ENCODE measurements at regions not wholly inside any gene's neighbourhood (a gene's known extent, or its start where the extent isn't known, plus 50 kb on each side); places are given as distances from the start of the nearest gene placed in this dataset.

DNA sequence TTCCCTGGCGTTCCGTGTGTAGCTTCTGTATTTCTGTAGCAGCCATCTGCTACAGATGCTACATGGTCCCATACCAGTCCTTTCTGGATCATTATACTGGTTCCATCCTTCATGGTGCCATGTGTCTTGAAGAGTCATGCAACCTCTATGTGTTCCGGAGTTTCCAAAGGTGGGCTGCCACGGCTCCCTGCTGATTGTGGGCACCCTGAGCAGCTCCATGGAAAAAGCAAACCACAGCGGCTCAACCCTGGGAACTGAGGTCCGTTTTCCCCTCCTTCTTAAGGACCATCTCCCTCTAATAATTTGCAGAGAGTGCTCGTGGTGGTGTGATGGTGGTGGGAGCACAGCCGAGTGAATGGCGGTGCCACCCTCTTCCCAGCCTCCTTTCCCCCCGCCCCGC, 600.4 kb downstream of the CCDC171 start:
- H3K36me3 ChIP-seq, result no peaks in the 10 kb centered on the region
- TF ChIP-seq, protein P1, sequence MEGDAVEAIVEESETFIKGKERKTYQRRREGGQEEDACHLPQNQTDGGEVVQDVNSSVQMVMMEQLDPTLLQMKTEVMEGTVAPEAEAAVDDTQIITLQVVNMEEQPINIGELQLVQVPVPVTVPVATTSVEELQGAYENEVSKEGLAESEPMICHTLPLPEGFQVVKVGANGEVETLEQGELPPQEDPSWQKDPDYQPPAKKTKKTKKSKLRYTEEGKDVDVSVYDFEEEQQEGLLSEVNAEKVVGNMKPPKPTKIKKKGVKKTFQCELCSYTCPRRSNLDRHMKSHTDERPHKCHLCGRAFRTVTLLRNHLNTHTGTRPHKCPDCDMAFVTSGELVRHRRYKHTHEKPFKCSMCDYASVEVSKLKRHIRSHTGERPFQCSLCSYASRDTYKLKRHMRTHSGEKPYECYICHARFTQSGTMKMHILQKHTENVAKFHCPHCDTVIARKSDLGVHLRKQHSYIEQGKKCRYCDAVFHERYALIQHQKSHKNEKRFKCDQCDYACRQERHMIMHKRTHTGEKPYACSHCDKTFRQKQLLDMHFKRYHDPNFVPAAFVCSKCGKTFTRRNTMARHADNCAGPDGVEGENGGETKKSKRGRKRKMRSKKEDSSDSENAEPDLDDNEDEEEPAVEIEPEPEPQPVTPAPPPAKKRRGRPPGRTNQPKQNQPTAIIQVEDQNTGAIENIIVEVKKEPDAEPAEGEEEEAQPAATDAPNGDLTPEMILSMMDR (IDR thresholded peaks at IDR 0.05), result no peak
- no peaks in the 10 kb centered on the region for H3K4me1 ChIP-seq
- H3K9me3 ChIP-seq, result no peaks in the 10 kb centered on the region
- no peak overlapping the region for H3K4me3 ChIP-seq
- H3K27ac ChIP-seq, result no peak overlapping the region
- no peaks in the 10 kb centered on the region for H3K27me3 ChIP-seq
- DNase-seq (ENCODE audit: low spot score), result no peak

DNA sequence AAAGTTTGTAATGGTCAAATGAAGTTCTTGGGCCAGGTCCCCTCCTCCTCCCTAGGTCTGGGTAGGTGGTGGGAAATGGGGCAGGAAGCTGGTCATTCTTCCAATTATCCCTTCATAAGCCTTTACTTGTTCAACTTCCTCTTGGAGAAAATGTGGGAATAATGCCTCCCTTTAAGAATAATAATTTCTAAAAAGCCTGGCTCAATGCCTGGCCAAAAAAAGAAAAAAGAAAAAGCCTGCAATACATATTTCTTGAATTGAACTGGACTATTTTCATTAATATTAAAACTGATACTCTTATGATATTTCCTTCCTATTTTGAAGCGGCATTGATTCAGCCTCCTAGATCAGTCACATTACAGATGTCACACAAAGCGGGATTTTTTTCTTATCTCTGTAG, 600.9 kb downstream of the CCDC171 start:
- Histone ChIP-seq H3K27me3 (no peaks in the 10 kb centered on the region), H3K4me3 (no peak overlapping the region), H3K9me3 (no peaks in the 10 kb centered on the region), H3K27ac (no peak overlapping the region), H3K36me3 (no peaks in the 10 kb centered on the region), H3K4me1 (no peaks in the 10 kb centered on the region)
- TF ChIP-seq, protein P1 (IDR thresholded peaks at IDR 0.05), result no peak
- DNase-seq (ENCODE audit: low spot score), result no peak

DNA sequence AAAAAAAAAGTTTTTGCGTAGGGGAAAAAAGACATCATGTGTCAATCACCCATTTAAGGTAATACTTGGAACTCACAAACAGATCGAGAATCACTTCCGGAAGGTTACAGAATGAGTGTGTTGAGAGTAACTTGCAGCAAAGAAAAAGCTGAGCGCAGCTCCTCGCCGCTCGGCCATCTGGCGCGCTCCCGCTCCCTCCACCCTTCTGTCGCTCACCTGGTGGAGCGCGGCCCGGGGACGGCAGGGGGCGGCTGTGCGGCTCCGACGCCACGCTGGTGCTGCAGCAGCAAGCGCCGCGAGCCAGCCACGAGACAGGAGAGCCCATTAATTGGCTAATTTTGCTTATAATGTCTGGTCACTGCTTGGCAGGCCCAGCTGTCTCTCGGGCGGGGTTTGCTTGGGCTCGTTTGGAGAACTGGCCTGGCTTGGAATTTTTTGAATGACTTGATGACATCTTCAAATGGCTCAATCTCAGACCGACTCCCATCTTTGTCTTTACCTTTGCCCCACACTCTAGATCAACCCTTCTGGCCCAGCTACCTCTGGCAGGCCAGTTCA, 601.8 kb downstream of the CCDC171 start:
- DNase-seq (ENCODE audit: low spot score), result no peak
- H3K36me3 ChIP-seq, result no peaks in the 10 kb centered on the region
- TF ChIP-seq, protein P1 (IDR thresholded peaks at IDR 0.05), result peak in 1 of 2 donors; percentile 25
- peak overlapping the region in 1 of 2 donors; percentile 19 for H3K4me3 ChIP-seq
- no peaks in the 10 kb centered on the region for H3K27me3 ChIP-seq
- H3K27ac ChIP-seq, result no peak overlapping the region
- no peaks in the 10 kb centered on the region for H3K9me3 ChIP-seq
- H3K4me1 ChIP-seq, result no peaks in the 10 kb centered on the region

DNA sequence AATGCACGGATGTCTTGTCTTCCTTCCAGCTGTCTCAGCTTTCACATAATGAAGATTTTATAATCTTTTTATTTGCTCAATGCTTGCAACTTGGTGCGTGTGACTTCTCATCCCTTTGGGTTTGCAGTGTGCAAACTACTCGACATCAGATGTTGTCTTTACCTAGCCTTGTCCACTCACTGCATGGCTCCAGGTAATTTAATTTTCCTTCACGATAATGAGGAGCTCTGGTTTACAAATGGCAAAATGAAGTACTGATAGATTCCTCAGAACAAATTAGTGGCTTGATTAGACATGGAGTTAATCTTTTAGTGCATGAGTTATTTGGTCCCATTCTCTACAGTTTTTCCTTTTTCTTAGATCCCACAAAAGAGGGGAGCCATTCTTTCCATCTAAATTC, 603.0 kb downstream of the CCDC171 start:
- Histone ChIP-seq H3K27me3 (no peaks in the 10 kb centered on the region), H3K27ac (no peak overlapping the region), H3K4me1 (no peaks in the 10 kb centered on the region), H3K36me3 (no peaks in the 10 kb centered on the region), H3K9me3 (no peaks in the 10 kb centered on the region), H3K4me3 (no peak overlapping the region)
- no peak for DNase-seq (ENCODE audit: low spot score)
- TF ChIP-seq, protein P1 (IDR thresholded peaks at IDR 0.05), result no peak

DNA sequence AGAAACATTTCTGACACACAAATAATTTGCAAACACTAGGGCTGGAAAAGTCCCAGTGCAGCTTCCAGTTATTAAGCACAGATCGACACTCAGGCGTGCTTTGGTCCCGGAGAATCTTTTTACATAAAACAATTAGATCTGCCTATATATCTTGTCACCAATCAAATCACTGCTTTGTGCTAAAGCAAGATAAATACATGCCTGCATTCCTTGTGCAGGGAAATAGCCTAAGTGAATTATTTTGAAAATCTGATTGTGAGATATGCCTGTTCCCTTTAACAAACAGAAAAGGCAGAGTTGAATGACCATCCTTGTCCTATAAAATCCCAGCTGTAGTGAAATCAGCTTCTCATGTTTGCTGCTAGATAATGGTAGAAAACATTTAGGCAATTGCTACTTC, 604.4 kb downstream of the CCDC171 start:
- Histone ChIP-seq H3K4me3 (no peak overlapping the region), H3K4me1 (no peaks in the 10 kb centered on the region), H3K36me3 (no peaks in the 10 kb centered on the region), H3K27me3 (no peaks in the 10 kb centered on the region), H3K27ac (no peak overlapping the region), H3K9me3 (no peaks in the 10 kb centered on the region)
- no peak for DNase-seq (ENCODE audit: low spot score)
- TF ChIP-seq, protein P1 (IDR thresholded peaks at IDR 0.05), result no peak

DNA sequence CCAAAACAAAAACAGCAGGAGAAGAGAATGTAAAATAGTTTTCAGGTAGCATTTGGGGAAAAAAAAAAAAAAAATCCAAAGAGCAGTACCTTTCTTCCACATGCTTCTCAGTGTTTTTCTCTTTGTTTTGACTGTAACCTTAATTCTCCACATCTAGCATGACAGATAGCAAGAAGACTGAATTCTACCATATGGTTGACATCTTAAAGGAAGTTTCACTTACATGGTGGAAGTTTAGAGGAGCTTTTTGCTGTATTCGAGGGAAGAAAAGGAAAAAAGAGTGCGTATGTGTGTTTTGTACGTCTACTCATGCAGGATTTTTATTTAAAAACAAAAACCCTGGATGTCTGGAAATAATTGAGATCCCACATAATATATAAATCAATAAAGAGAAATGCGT, 604.8 kb downstream of the CCDC171 start:
- TF ChIP-seq, protein P1 (IDR thresholded peaks at IDR 0.05), result no peak
- DNase-seq (ENCODE audit: low spot score), result no peak
- H3K36me3 ChIP-seq, result no peaks in the 10 kb centered on the region

More for the DNA sequence above, 604.8 kb downstream of the CCDC171 start:
- no peak overlapping the region for H3K27ac ChIP-seq
- H3K9me3 ChIP-seq, result no peaks in the 10 kb centered on the region
- H3K4me1 ChIP-seq, result no peaks in the 10 kb centered on the region
- H3K27me3 ChIP-seq, result no peaks in the 10 kb centered on the region
- no peak overlapping the region for H3K4me3 ChIP-seq

Measured in right atrium auricular region (tissue), 2 donors.